CD4-positive, alpha-beta T cell (primary cell): ENCODE measurements at regions not wholly inside any gene's neighbourhood (a gene's known extent, or its start where the extent isn't known, plus 50 kb on each side); places are given as distances from the start of the nearest gene placed in this dataset.

Source experiments
- ATAC-seq: fragments of 200-7000 bp; cut with Tn5 transposase; one replicate; pipeline ENCODE4 v1.10.0; 2022; ENCODE audit warnings: mild to moderate bottlenecking; ENCODE audit not compliant: poor library complexity
- CTCF ChIA-PET: fragments of 350-600 bp; sonication (Branson Sonifier 250); formaldehyde crosslinking; loops from one replicate; lab custom pipeline; 2021; ENCODE audit warnings: antibody characterized with exemption, inconsistent platforms; lab: Charles Lee
- POLR2A ChIA-PET: fragments of 350-600 bp; sonication (Branson Sonifier 250); formaldehyde crosslinking; loops from one replicate; lab custom pipeline; 2021; ENCODE audit warnings: antibody characterized with exemption, inconsistent platforms; lab: Charles Lee
- DNase-seq, 14 experiments: peaks; one replicate each; pipeline ENCODE4 v3.0.0-alpha.2; 2013 to 2020; ENCODE audit warnings: mixed read lengths in 2 of 14
- H3K27ac ChIP-seq, 2 donors: one replicate each; pipeline versions ENCODE4 v1.5.1 to v1.7.0; 2013; ENCODE audit warnings: low read length in 2 of 2, low read depth in 1 of 2, mild to moderate bottlenecking in 1 of 2
- H3K27me3 ChIP-seq, 2 experiments: 1 replicate in 1 of 2; 2 replicates in 1 of 2; pipeline versions ENCODE4 v1.6.1 to v1.7.0; 2013; ENCODE audit warnings: low read length in 2 of 2, control low read depth in 1 of 2, mild to moderate bottlenecking in 1 of 2, moderate library complexity in 1 of 2; ENCODE audit not compliant: insufficient read depth in 2 of 2, control insufficient read depth in 1 of 2
- H3K36me3 ChIP-seq: one replicate; pipeline ENCODE4 v1.6.1; 2013; ENCODE audit warnings: low read length, control low read depth; ENCODE audit not compliant: insufficient read depth
- H3K4me1 ChIP-seq: one replicate; pipeline ENCODE4 v1.6.1; 2013; ENCODE audit warnings: low read length, control low read depth; ENCODE audit not compliant: insufficient read depth
- H3K4me3 ChIP-seq: one replicate; pipeline ENCODE4 v1.5.1; 2013; ENCODE audit warnings: mild to moderate bottlenecking, low read length, moderate library complexity
- H3K9me3 ChIP-seq, 2 experiments: 1 replicate in 1 of 2; 2 replicates in 1 of 2; pipeline versions ENCODE4 v1.6.1 to v1.7.0; 2013; ENCODE audit warnings: low read length in 2 of 2, mild to moderate bottlenecking in 2 of 2, control low read depth in 1 of 2, moderate library complexity in 1 of 2; ENCODE audit not compliant: control insufficient read depth in 1 of 2, insufficient read depth in 1 of 2
- H3K27ac Mint-ChIP-seq: one replicate; pipeline ENCODE4 v1.8.0; 2020; ENCODE audit warnings: mixed read lengths
- H3K27me3 Mint-ChIP-seq: one replicate; pipeline ENCODE4 v1.8.0; 2021; ENCODE audit warnings: mixed read lengths
- H3K36me3 Mint-ChIP-seq: one replicate; pipeline ENCODE4 v1.8.0; 2021; ENCODE audit warnings: low read depth, mixed read lengths
- H3K4me1 Mint-ChIP-seq: one replicate; pipeline ENCODE4 v1.8.0; 2021; ENCODE audit warnings: low read depth, mixed read lengths
- H3K4me3 Mint-ChIP-seq: one replicate; pipeline ENCODE4 v1.8.0; 2020; ENCODE audit warnings: mild to moderate bottlenecking, mixed read lengths
- H3K9me3 Mint-ChIP-seq: one replicate; pipeline ENCODE4 v1.8.0; 2020; ENCODE audit warnings: mixed read lengths
- CTCF ChIP-seq: fragments of 200-600 bp; IDR thresholded peaks from one replicate; pipeline ENCODE4 v1.8.0; 2022; ENCODE audit warnings: antibody characterized with exemption, mild to moderate bottlenecking
- intact Hi-C, 2 experiments: fragments of 100-400 bp; cut with DNase I in 1 of 2; cut with micrococcal nuclease in 1 of 2; formaldehyde crosslinking; loops; one replicate each; pipeline versions ENCODE4 v1.15.1 to v1.9.0; 2023 to 2025; cut with DNase I, micrococcal nuclease

- Mint-ChIP-seq H3K27me3 (no peaks in the 10 kb centered on the region), H3K4me3 (no peak overlapping the region), H3K9me3 (peaks cover 6% of the 10 kb centered on the region), H3K36me3 (no peaks in the 10 kb centered on the region), H3K4me1 (peaks cover 5% of the 10 kb centered on the region), H3K27ac (no peak overlapping the region)
- TF ChIP-seq CTCF, result no peak
- Histone ChIP-seq H3K27me3 (peaks cover 0 to 3% of the 10 kb centered on the region in 2 experiments), H3K4me3 (no peak overlapping the region), H3K4me1 (no peaks in the 10 kb centered on the region), H3K9me3 (peaks cover 0 to 9% of the 10 kb centered on the region in 2 experiments), H3K36me3 (no peaks in the 10 kb centered on the region), H3K27ac (no peak overlapping the region)
- POLR2A ChIA-PET, result no interaction called here
- CTCF ChIA-PET, result no interaction called here
- no peak for ATAC-seq
- intact Hi-C loops, result no loop called here
- no peak for DNase-seq
These were observed 441.7 kb upstream of the JARID2 start for GRCh38 chr6:14804001-14804784.

- Histone ChIP-seq H3K9me3 (peaks cover 0 to 9% of the 10 kb centered on the region in 2 experiments), H3K4me1 (no peaks in the 10 kb centered on the region), H3K4me3 (no peak overlapping the region), H3K36me3 (no peaks in the 10 kb centered on the region), H3K27me3 (peaks cover 0 to 3% of the 10 kb centered on the region in 2 experiments), H3K27ac (no peak overlapping the region)
- intact Hi-C loops, result no loop called here
- TF ChIP-seq CTCF, result no peak
- no peak for ATAC-seq
- Mint-ChIP-seq H3K36me3 (no peaks in the 10 kb centered on the region), H3K27ac (no peak overlapping the region), H3K4me3 (no peak overlapping the region), H3K27me3 (no peaks in the 10 kb centered on the region), H3K4me1 (peaks cover 3% of the 10 kb centered on the region), H3K9me3 (peaks cover 6% of the 10 kb centered on the region)
- ChIA-PET POLR2A (no interaction called here), CTCF (no interaction called here)
- no peak for DNase-seq
These were observed 441.1 kb upstream of the JARID2 start for GRCh38 chr6:14804785-14805210.

- TF ChIP-seq CTCF, result no peak
- ATAC-seq (no peak), DNase-seq (no peak)
- Mint-ChIP-seq H3K27me3 (no peaks in the 10 kb centered on the region), H3K36me3 (no peaks in the 10 kb centered on the region), H3K27ac (no peak overlapping the region), H3K4me1 (no peaks in the 10 kb centered on the region), H3K4me3 (no peak overlapping the region), H3K9me3 (peaks cover 6% of the 10 kb centered on the region)
- CTCF ChIA-PET, result no interaction called here
- intact Hi-C loops, result no loop called here
- H3K4me3 ChIP-seq, result no peak overlapping the region
- no peaks in the 10 kb centered on the region for H3K36me3 ChIP-seq
- POLR2A ChIA-PET, result no interaction called here
- H3K4me1 ChIP-seq, result no peaks in the 10 kb centered on the region
- no peak overlapping the region for H3K27ac ChIP-seq
- H3K27me3 ChIP-seq, result peaks cover 0 to 3% of the 10 kb centered on the region in 2 experiments
- H3K9me3 ChIP-seq, result peaks cover 0 to 9% of the 10 kb centered on the region in 2 experiments
These were observed 439.8 kb upstream of the JARID2 start for GRCh38 chr6:14806101-14806500.
